GM13976 (cell line): ENCODE measurements at regions not wholly inside any gene's neighbourhood (a gene's known extent, or its start where the extent isn't known, plus 50 kb on each side); places are given as distances from the start of the nearest gene placed in this dataset.

ENCODE experiments used
- DNase-seq: peaks from one replicate; pipeline ENCODE4 v3.0.0; 2012; ENCODE audit warnings: low spot score
- in situ Hi-C: fragments of 300-500 bp; cut with MboI; formaldehyde crosslinking; loops from one replicate; pipeline ENCODE4 v1.12.0; 2022; ENCODE audit warnings: low sequenced_read_pairs, mixed read lengths, inconsistent platforms; ENCODE audit not compliant: unreplicated experiment
- TF ChIP-seq, protein P1 (sequence below): IDR thresholded peaks from 2 replicates; pipeline ENCODE4 v1.5.1; 2012; ENCODE audit warnings: borderline replicate concordance, mild to moderate bottlenecking; ENCODE audit not compliant: insufficient read depth; ENCODE audit errors: extremely low read depth, missing control alignments, control extremely low read depth

DNA sequence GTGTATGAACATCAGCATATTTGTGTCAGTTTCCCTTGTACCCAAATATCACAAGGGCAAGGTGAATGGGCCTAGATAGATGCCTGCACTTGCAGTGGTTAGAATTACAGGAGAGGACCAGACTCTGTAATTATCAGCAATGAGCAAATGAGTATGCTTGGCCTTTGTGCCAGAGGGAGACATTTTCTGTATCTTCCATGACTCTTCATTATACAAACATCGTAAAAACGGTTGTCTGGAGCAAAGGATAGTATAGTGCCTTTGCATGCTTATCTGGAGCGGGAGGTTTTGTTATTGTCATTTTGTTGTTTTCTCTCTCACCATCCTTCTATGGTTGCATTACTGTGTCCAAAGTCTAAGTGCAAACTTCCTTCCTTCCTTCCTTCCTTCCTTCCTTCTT lies 1568.5 kb upstream of the NUDT12 start:
- in situ Hi-C loops: no loop called here
- DNase-seq: no peak
- TF ChIP-seq, protein P1, sequence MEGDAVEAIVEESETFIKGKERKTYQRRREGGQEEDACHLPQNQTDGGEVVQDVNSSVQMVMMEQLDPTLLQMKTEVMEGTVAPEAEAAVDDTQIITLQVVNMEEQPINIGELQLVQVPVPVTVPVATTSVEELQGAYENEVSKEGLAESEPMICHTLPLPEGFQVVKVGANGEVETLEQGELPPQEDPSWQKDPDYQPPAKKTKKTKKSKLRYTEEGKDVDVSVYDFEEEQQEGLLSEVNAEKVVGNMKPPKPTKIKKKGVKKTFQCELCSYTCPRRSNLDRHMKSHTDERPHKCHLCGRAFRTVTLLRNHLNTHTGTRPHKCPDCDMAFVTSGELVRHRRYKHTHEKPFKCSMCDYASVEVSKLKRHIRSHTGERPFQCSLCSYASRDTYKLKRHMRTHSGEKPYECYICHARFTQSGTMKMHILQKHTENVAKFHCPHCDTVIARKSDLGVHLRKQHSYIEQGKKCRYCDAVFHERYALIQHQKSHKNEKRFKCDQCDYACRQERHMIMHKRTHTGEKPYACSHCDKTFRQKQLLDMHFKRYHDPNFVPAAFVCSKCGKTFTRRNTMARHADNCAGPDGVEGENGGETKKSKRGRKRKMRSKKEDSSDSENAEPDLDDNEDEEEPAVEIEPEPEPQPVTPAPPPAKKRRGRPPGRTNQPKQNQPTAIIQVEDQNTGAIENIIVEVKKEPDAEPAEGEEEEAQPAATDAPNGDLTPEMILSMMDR: no peak

DNA sequence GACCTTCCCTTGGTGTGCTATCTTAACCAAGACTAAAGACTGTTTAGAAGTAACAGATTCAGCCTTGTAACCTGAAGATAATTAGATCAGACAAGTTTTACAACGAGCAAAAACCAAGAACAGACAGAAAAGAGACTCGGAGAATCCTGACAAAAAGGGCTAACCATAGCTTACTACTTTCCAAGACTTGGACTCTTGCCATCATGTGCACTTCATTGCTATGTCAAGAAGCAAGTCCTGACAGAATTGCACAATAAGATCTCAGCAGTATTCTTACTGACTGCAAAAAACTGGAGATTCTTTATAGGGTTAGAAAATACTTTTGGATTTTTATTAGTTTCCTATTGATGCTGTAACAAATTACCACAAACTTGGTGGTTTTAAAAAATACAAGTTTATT lies 1539.0 kb upstream of the NUDT12 start:
- TF ChIP-seq, protein P1: no peak
- no peak for DNase-seq
- in situ Hi-C loops: no loop called here

DNA sequence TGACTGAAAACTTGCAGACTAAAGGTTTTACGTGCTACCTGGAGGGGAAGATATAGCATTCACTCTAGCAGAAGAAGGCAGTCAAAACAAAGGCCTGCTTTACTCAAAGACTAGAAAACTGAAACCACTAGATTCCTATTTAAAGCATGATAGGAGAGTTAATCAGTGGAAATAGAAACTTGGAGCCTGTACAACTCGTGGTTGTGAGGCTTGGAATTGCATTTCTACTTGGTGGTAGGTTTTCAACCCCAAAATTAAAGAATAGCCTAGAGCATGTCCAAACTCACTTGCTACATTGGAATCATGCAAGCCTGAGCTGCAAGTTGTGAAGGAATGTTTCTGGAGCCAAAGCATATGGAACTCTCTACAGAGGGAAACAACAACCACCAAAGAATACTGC lies 1526.4 kb upstream of the NUDT12 start:
- no peak for DNase-seq
- in situ Hi-C loops: no loop called here
- TF ChIP-seq, protein P1: no peak

DNA sequence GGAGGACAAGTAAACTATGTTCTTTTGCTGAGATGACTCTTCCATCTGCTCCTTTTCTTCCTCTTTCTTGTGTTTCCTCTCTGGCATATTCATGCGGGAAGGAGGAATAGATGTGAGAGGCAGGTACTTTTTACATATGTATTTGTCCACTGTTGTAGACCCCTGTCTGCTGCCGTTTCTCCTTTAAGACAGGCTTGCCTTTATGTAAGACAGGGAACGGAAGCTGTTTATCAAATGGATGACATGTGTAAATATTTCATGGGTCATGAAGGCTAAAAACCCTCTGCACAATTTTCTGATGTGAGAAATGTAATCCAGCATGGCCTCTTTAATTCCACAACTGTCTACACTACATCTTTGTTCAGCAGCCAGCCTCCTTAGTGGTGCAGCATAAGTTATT lies 1525.5 kb upstream of the NUDT12 start:
- TF ChIP-seq, protein P1: no peak
- in situ Hi-C loops: no loop called here
- DNase-seq: no peak

DNA sequence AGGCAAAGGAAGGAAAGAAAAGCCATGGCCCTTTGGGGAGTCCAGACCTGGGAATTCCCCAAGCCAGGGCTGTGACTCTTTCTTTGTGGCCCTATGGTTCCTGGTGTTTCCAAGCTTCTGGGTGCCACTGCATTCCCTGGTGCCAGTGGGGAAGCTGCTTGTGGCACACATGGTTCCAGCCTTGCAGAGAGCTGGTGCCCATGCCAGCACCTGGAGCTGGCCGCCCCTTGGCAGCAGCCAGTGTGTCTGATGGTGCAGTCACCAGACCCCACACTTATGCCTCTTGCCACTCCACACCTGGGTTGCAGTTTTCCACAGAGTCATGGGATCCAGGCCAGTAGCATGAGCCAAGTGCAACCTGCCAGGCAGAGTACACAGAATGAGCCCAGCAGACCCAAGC lies 1495.3 kb upstream of the NUDT12 start:
- TF ChIP-seq, protein P1: no peak

DNA sequence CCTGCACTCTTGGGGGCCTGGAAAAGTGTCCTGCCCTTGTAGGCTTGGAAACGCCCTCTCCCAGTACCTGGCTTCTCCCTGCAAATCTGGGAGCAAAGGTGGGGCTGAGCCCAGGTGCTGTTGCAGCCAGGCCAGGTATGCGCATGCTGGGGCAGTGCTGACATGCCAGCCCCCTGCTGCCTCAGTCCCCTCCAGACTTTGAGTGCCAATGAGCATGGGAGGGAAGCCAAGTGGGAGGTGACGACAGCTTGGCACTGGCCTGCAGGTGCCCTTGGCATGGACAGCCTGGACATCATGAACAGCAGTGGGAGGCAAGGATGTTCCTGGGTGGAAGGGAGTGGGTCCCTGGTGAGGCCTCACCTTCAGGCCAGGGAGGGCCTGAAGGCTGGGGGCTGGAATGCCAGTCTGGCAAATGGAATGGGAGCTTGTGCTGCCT lies 1494.4 kb upstream of the NUDT12 start:
- TF ChIP-seq, protein P1: no peak
- in situ Hi-C loops: no loop called here
- no peak for DNase-seq

More for the DNA sequence above, 1495.3 kb upstream of the NUDT12 start:
- in situ Hi-C loops: no loop called here
- DNase-seq: no peak

DNA sequence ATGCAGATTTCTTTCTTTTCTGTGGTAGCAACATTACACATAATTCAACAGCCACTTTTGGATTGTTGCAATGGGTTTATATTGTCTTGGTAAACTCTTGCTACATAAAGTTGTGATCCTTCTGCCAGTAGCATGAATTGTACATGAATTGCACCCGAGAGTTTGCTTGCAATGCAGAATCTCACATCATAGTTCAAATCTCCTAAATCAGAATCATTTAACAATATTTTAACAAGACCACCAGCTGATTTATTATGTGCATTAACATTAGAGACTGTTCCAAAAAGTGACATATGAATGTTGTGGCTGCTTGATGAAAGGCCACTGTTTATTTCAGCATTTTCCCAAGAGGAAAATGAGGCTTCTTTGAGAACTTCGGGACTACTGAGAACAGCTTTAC lies 1491.8 kb upstream of the NUDT12 start:
- no peak for DNase-seq
- in situ Hi-C loops: no loop called here
- TF ChIP-seq, protein P1: no peak
